Endothelial cell of umbilical vein (primary cell): ENCODE measurements at regions not wholly inside any gene's neighbourhood (a gene's known extent, or its start where the extent isn't known, plus 50 kb on each side); places are given as distances from the start of the nearest gene placed in this dataset.

ENCODE experiments used
- BruUV-seq: library from RNA; stranded (reverse); fragments of 400-500 nt; replicated peaks from 2 replicates; lab custom pipeline; 2021; lab: Mats Ljungman, UMichigan
- CTCF ChIA-PET: fragments of 300-600, 350-600 bp; sonication (Branson Sonifier 250); formaldehyde crosslinking; loops from one replicate; lab custom pipeline; 2021; ENCODE audit warnings: antibody characterized with exemption, inconsistent platforms; lab: Charles Lee
- POLR2A ChIA-PET: fragments of 300-600, 350-600 bp; sonication (Branson Sonifier 250); formaldehyde crosslinking; loops from one replicate; lab custom pipeline; 2021; ENCODE audit warnings: antibody characterized with exemption, inconsistent platforms; lab: Charles Lee
- DNase-seq: peaks from one replicate; pipeline ENCODE4 v3.0.0-alpha.2; 2011; ENCODE audit warnings: low read depth, low spot score
- FAIRE-seq: peaks from 2 replicates; lab custom pipeline; 2011; peaks lifted over from hg19 to GRCh38; lab: Jason Lieb, UNC
- H2AFZ ChIP-seq: 2 replicates; pipeline ENCODE4 v1.6.0; 2012; ENCODE audit warnings: low read depth, low read length, control low read depth, inconsistent platforms
- H3K27ac ChIP-seq: 2 replicates; pipeline ENCODE4 v1.5.1; 2011; ENCODE audit warnings: low read depth, mild to moderate bottlenecking, control low read depth, low read length, moderate library complexity; ENCODE audit not compliant: insufficient read depth
- H3K27me3 ChIP-seq, 2 experiments: 2 replicates each; pipeline versions ENCODE4 v1.6.0 to v1.6.1; 2011; ENCODE audit warnings: low read length in 2 of 2, mixed read lengths in 1 of 2; ENCODE audit not compliant: control insufficient read depth in 2 of 2, insufficient read depth in 2 of 2
- H3K36me3 ChIP-seq, 2 experiments: 2 replicates in 1 of 2; 3 replicates in 1 of 2; pipeline ENCODE4 v1.5.1; 2011; ENCODE audit warnings: low read length in 2 of 2, mild to moderate bottlenecking in 1 of 2, moderate library complexity in 1 of 2; ENCODE audit not compliant: control insufficient read depth in 2 of 2, insufficient read depth in 2 of 2; ENCODE audit errors: extremely low read depth in 1 of 2
- H3K4me1 ChIP-seq: 3 replicates; pipeline ENCODE4 v1.5.1; 2011; ENCODE audit warnings: mild to moderate bottlenecking, low read length; ENCODE audit not compliant: control insufficient read depth, insufficient read depth; ENCODE audit errors: extremely low read depth
- H3K4me2 ChIP-seq: 2 replicates; pipeline ENCODE4 v1.6.1; 2011; ENCODE audit warnings: low read length, control low read depth, mixed read lengths; ENCODE audit not compliant: insufficient read depth
- H3K4me3 ChIP-seq, 3 experiments: fragments of 200-600 bp in 1 of 3; sonication (generic), shearing (Covaris generic) in 1 of 3; replicated peaks in 1 of 3; 2 replicates each; pipeline ENCODE4 v1.5.1; 2011 to 2016; ENCODE audit warnings: control low read depth in 3 of 3, low read length in 3 of 3, mild to moderate bottlenecking in 2 of 3, inconsistent platforms in 1 of 3, low read depth in 1 of 3, moderate library complexity in 1 of 3; ENCODE audit not compliant: insufficient read depth in 1 of 3
- H3K79me2 ChIP-seq: 2 replicates; pipeline ENCODE4 v1.6.0; 2012; ENCODE audit warnings: low read length, inconsistent platforms; ENCODE audit not compliant: control insufficient read depth, insufficient read depth
- H3K9ac ChIP-seq: replicated peaks from 2 replicates; pipeline ENCODE3; 2011; ENCODE audit warnings: low read length, control low read depth; ENCODE audit not compliant: insufficient read depth; ENCODE audit errors: extremely low read depth
- H3K9me1 ChIP-seq: replicated peaks from 3 replicates; pipeline ENCODE4 v1.6.0; 2011; ENCODE audit warnings: mild to moderate bottlenecking, low read length; ENCODE audit not compliant: control insufficient read depth, insufficient read depth; ENCODE audit errors: extremely low read depth
- H3K9me3 ChIP-seq: replicated peaks from 2 replicates; pipeline ENCODE4 v1.5.1; 2012; ENCODE audit warnings: low read length, inconsistent platforms; ENCODE audit not compliant: control insufficient read depth, insufficient read depth
- H4K20me1 ChIP-seq: replicated peaks from 2 replicates; pipeline ENCODE3; 2011; ENCODE audit warnings: mild to moderate bottlenecking, low read length; ENCODE audit not compliant: control insufficient read depth, insufficient read depth; ENCODE audit errors: extremely low read depth
- CTCF ChIP-seq, 2 donors: IDR thresholded peaks; 1 replicate in 1 of 2; 2 replicates in 1 of 2; pipeline ENCODE4 v1.5.1; 2011; ENCODE audit warnings: low read length in 2 of 2, mild to moderate bottlenecking in 2 of 2, moderate library complexity in 2 of 2, control low read depth in 1 of 2, inconsistent platforms in 1 of 2, low read depth in 1 of 2; ENCODE audit not compliant: insufficient read depth in 1 of 2; ENCODE audit errors: extremely low read depth in 1 of 2
- EZH2 ChIP-seq: IDR thresholded peaks from 2 replicates; pipeline ENCODE4 v1.6.1; 2012; ENCODE audit warnings: borderline replicate concordance, low read depth, mild to moderate bottlenecking, moderate library complexity, low read length, inconsistent platforms; ENCODE audit not compliant: severe bottlenecking
- FOS ChIP-seq: IDR thresholded peaks from 2 replicates; pipeline ENCODE4 v1.6.1; 2011; ENCODE audit warnings: mild to moderate bottlenecking, low read length, moderate library complexity, borderline replicate concordance; ENCODE audit not compliant: insufficient read depth
- GATA2 ChIP-seq: IDR thresholded peaks from 2 replicates; pipeline ENCODE4 v1.7.0; 2011; ENCODE audit warnings: low read depth, mild to moderate bottlenecking, moderate library complexity, mixed read lengths, low read length; ENCODE audit not compliant: insufficient read length, insufficient read depth
- JUN ChIP-seq: IDR thresholded peaks from 2 replicates; pipeline ENCODE4 v1.6.1; 2011; ENCODE audit warnings: borderline replicate concordance, low read depth; ENCODE audit not compliant: insufficient read length, insufficient read depth
- MAX ChIP-seq: IDR thresholded peaks from 2 replicates; pipeline ENCODE4 v1.6.1; 2011; ENCODE audit not compliant: insufficient read depth, insufficient read length
- MYC ChIP-seq: IDR thresholded peaks from one replicate; pipeline ENCODE4 v1.6.1; 2011; ENCODE audit warnings: mild to moderate bottlenecking, low read depth, low read length
- POLR2A ChIP-seq: IDR thresholded peaks from 2 replicates; pipeline ENCODE4 v1.6.1; 2012; ENCODE audit warnings: low read depth, mild to moderate bottlenecking, control low read depth, low read length
- POLR2AphosphoS5 ChIP-seq: IDR thresholded peaks from 2 replicates; pipeline ENCODE4 v1.6.1; 2012; ENCODE audit warnings: low read depth, mild to moderate bottlenecking, control low read depth, low read length, moderate library complexity; ENCODE audit not compliant: insufficient read depth
- dilution Hi-C: fragments of 300-500 bp; cut with MboI; formaldehyde crosslinking; loops from one replicate; pipeline ENCODE4 v1.15.0; 2019; ENCODE audit warnings: low sequenced_read_pairs; ENCODE audit not compliant: extremely low pct_ligation_motif_present
- intact Hi-C: fragments of 100-400 bp; cut with micrococcal nuclease; formaldehyde crosslinking; loops from one replicate; pipeline ENCODE4 v1.10.0; 2022

GRCh38 chr10:85421421-85421820, 945.2 kb downstream of the GRID1 start:
- H3K9me3 ChIP-seq = no peaks in the 10 kb centered on the region
- H3K9me1 ChIP-seq = no peaks in the 10 kb centered on the region
- ChIA-PET CTCF (no interaction called here), POLR2A (no interaction called here)
- no peak overlapping the region for H3K9ac ChIP-seq
- H3K4me2 ChIP-seq = no peak overlapping the region
- FAIRE-seq (no peak), DNase-seq (no peak)
- no peak overlapping the region for H3K27ac ChIP-seq
- H3K4me1 ChIP-seq = no peaks in the 10 kb centered on the region
- no TSS peak for BruUV-seq
- H4K20me1 ChIP-seq = no peaks in the 10 kb centered on the region
- intact Hi-C loops (no loop called here), dilution Hi-C loops (no loop called here)
- no peaks in the 10 kb centered on the region for H3K36me3 ChIP-seq
- no peak overlapping the region for H2AFZ ChIP-seq
- TF ChIP-seq MAX (no peak), MYC (no peak), FOS (no peak), POLR2A (no peak), GATA2 (no peak)
- H3K4me3 ChIP-seq = no peak overlapping the region
- no peaks in the 10 kb centered on the region for H3K79me2 ChIP-seq
- H3K27me3 ChIP-seq = no peaks in the 10 kb centered on the region

- BruUV-seq = no TSS peak
Measured at GRCh38 chr10:85429126-85429525, 937.5 kb downstream of the GRID1 start.

More at GRCh38 chr10:85429126-85429525, 937.5 kb downstream of the GRID1 start:
- Histone ChIP-seq H4K20me1 (no peaks in the 10 kb centered on the region), H3K27ac (no peak overlapping the region), H3K79me2 (no peaks in the 10 kb centered on the region), H3K4me2 (no peak overlapping the region), H3K9ac (no peak overlapping the region), H3K36me3 (no peaks in the 10 kb centered on the region), H2AFZ (no peak overlapping the region), H3K27me3 (no peaks in the 10 kb centered on the region), H3K9me3 (peaks cover 2% of the 10 kb centered on the region), H3K4me1 (no peaks in the 10 kb centered on the region), H3K9me1 (no peaks in the 10 kb centered on the region), H3K4me3 (no peak overlapping the region)
- intact Hi-C loops = no loop called here
- DNase-seq (no peak), FAIRE-seq (no peak)
- dilution Hi-C loops = no loop called here
- ChIA-PET CTCF (no interaction called here), POLR2A (no interaction called here)
- no peak for TF ChIP-seq MAX
- TF ChIP-seq FOS = no peak
- TF ChIP-seq MYC = no peak
- TF ChIP-seq POLR2AphosphoS5 = no peak
- no peak for TF ChIP-seq EZH2
- TF ChIP-seq GATA2 = no peak
- no peak for TF ChIP-seq POLR2A
- TF ChIP-seq CTCF (IDR thresholded peaks at IDR 0.05; ENCODE audit: extremely low read depth in 1 of 2, insufficient read depth in 1 of 2, low read depth in 1 of 2, low read length in 2 of 2) = no peak
- TF ChIP-seq JUN = no peak
